ENCODE measurements at regions not wholly inside any gene's neighbourhood (a gene's known extent, or its start where the extent isn't known, plus 50 kb on each side); places are given as distances from the start of the nearest gene placed in this dataset.

DNA sequence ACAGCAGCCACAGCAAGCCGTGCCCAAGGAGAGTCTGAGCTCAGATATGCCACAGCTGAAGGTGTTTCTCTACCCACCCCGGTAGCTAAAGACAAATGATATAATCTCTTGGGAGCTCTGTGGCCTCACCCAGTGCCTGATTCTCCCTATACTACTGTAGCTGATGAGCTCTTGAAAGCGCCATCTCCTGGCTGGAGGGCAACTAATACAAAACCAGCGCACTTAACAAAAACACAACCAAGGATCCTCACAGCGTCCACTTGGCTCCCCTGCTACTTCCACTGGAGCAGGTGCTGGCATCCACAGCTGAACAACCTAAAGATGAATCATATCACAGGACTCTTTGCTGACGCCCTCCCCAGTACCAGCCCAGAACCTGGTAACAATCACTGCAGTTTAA, 1212.0 kb downstream of the PCDH17 start:
- H3K36me3 ChIP-seq (ENCODE audit: insufficient read depth) = no peaks in the 10 kb centered on the region
- TF ChIP-seq, protein P1, sequence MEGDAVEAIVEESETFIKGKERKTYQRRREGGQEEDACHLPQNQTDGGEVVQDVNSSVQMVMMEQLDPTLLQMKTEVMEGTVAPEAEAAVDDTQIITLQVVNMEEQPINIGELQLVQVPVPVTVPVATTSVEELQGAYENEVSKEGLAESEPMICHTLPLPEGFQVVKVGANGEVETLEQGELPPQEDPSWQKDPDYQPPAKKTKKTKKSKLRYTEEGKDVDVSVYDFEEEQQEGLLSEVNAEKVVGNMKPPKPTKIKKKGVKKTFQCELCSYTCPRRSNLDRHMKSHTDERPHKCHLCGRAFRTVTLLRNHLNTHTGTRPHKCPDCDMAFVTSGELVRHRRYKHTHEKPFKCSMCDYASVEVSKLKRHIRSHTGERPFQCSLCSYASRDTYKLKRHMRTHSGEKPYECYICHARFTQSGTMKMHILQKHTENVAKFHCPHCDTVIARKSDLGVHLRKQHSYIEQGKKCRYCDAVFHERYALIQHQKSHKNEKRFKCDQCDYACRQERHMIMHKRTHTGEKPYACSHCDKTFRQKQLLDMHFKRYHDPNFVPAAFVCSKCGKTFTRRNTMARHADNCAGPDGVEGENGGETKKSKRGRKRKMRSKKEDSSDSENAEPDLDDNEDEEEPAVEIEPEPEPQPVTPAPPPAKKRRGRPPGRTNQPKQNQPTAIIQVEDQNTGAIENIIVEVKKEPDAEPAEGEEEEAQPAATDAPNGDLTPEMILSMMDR (conservative IDR thresholded peaks at IDR 0.05; ENCODE audit: low read depth, low read length) = no peak
- H3K9ac ChIP-seq = no peak overlapping the region
- no peaks in the 10 kb centered on the region for H3K79me2 ChIP-seq (ENCODE audit: insufficient read depth, low read depth)
- H3K4me2 ChIP-seq = no peak overlapping the region
- H3K27ac ChIP-seq = no peak overlapping the region
- H4K20me1 ChIP-seq (ENCODE audit: insufficient read depth) = no peaks in the 10 kb centered on the region
- H2AFZ ChIP-seq (ENCODE audit: low read depth) = no peak overlapping the region
- H3K27me3 ChIP-seq (ENCODE audit: insufficient read depth, low read depth) = no peaks in the 10 kb centered on the region
- no peaks in the 10 kb centered on the region for H3K4me1 ChIP-seq (ENCODE audit: low read depth, poor library complexity, severe bottlenecking)
- no peak overlapping the region for H3K4me3 ChIP-seq (IDR thresholded peaks at IDR 0.05; ENCODE audit: insufficient read depth, low read depth, low read length)

DNA sequence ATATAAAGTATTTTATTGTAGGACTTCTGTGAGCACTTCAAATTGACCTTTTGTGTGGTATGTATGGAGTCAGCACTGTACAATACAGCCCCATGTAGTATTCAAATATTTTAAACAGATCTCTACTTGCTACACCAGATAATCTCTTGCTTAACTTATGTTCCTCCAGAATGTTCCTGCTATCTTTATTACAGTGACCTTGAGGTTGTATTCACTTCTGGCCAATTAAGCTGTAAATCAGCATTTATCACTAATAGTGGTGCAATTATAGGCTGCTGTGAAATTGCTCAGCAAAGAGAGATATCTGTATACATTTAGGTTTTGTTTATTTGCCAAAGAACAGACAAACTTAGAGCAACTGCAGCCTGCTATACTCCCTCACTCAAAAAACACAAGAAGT, 1218.6 kb downstream of the PCDH17 start:
- H3K27me3 ChIP-seq (ENCODE audit: insufficient read depth, low read depth) = no peaks in the 10 kb centered on the region

DNA sequence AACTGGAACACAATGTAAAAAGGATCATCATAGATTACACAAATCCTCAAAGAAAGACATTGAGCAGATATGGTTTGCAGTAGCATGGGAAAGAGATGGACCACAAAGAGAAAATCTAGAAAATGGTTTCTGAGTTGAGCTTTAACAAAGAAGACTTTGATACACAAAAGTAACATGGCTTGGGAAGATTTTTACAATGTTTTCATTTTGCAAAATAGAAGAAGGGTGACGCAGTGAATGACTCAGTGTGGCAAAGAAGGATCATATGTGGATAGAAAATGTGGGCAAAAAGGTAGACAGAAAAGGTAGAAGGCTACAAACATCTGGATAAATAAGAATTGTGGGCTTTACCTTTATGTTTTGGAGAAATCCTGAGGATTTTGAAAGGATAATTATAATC, 1220.5 kb downstream of the PCDH17 start:
- H2AFZ ChIP-seq (ENCODE audit: low read depth) = no peak overlapping the region
- TF ChIP-seq, protein P1 (conservative IDR thresholded peaks at IDR 0.05; ENCODE audit: low read depth, low read length) = no peak
- H3K36me3 ChIP-seq (ENCODE audit: insufficient read depth) = no peaks in the 10 kb centered on the region
- no peak overlapping the region for H3K27ac ChIP-seq
- no peaks in the 10 kb centered on the region for H4K20me1 ChIP-seq (ENCODE audit: insufficient read depth)
- H3K4me3 ChIP-seq (IDR thresholded peaks at IDR 0.05; ENCODE audit: insufficient read depth, low read depth, low read length) = no peak overlapping the region
- no peaks in the 10 kb centered on the region for H3K4me1 ChIP-seq (ENCODE audit: low read depth, poor library complexity, severe bottlenecking)
- no peaks in the 10 kb centered on the region for H3K79me2 ChIP-seq (ENCODE audit: insufficient read depth, low read depth)
- H3K9ac ChIP-seq = no peak overlapping the region
- H3K4me2 ChIP-seq = no peak overlapping the region
- no peaks in the 10 kb centered on the region for H3K27me3 ChIP-seq (ENCODE audit: insufficient read depth, low read depth)

More for the DNA sequence above, 1218.6 kb downstream of the PCDH17 start:
- Histone ChIP-seq H4K20me1 (ENCODE audit: insufficient read depth) (no peaks in the 10 kb centered on the region), H2AFZ (ENCODE audit: low read depth) (no peak overlapping the region), H3K36me3 (ENCODE audit: insufficient read depth) (no peaks in the 10 kb centered on the region), H3K27ac (no peak overlapping the region), H3K4me3 (IDR thresholded peaks at IDR 0.05; ENCODE audit: insufficient read depth, low read depth, low read length) (no peak overlapping the region), H3K79me2 (ENCODE audit: insufficient read depth, low read depth) (no peaks in the 10 kb centered on the region), H3K4me2 (no peak overlapping the region), H3K9ac (no peak overlapping the region), H3K4me1 (ENCODE audit: low read depth, poor library complexity, severe bottlenecking) (no peaks in the 10 kb centered on the region)
- TF ChIP-seq, protein P1 (conservative IDR thresholded peaks at IDR 0.05; ENCODE audit: low read depth, low read length) = no peak

DNA sequence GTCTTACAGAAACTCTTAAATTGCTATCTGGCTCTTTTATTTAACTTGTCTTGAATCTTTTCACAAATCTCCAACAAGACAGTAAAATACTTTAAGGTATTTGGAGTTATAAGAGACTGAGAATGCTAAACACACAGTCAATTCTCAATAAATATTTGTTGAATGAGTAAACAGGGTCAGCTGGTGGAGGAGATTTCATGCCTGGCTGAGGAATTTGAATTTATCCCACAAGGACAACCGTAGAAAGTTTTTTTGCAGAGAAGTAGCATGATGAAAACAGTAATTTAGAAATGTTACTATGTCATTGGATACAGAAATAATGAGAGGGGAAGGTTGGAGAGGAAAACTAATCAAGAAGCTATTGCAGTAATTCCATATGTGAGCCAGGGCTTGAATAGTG, 1223.7 kb downstream of the PCDH17 start:
- no peaks in the 10 kb centered on the region for H3K36me3 ChIP-seq (ENCODE audit: insufficient read depth)
- H3K79me2 ChIP-seq (ENCODE audit: insufficient read depth, low read depth) = no peaks in the 10 kb centered on the region
- no peaks in the 10 kb centered on the region for H4K20me1 ChIP-seq (ENCODE audit: insufficient read depth)
- no peak overlapping the region for H3K4me2 ChIP-seq
- no peaks in the 10 kb centered on the region for H3K4me1 ChIP-seq (ENCODE audit: low read depth, poor library complexity, severe bottlenecking)
- H3K4me3 ChIP-seq (IDR thresholded peaks at IDR 0.05; ENCODE audit: insufficient read depth, low read depth, low read length) = no peak overlapping the region
- H3K27ac ChIP-seq = no peak overlapping the region
- no peaks in the 10 kb centered on the region for H3K27me3 ChIP-seq (ENCODE audit: insufficient read depth, low read depth)
- TF ChIP-seq, protein P1 (conservative IDR thresholded peaks at IDR 0.05; ENCODE audit: low read depth, low read length) = no peak
- H3K9ac ChIP-seq = no peak overlapping the region
- no peak overlapping the region for H2AFZ ChIP-seq (ENCODE audit: low read depth)
